CD4-positive, alpha-beta T cell (primary cell): ENCODE measurements at regions not wholly inside any gene's neighbourhood (a gene's known extent, or its start where the extent isn't known, plus 50 kb on each side); places are given as distances from the start of the nearest gene placed in this dataset.

Experiments
- ATAC-seq: fragments of 200-7000 bp; cut with Tn5 transposase; one replicate; pipeline ENCODE4 v1.10.0; 2022; ENCODE audit warnings: mild to moderate bottlenecking; ENCODE audit not compliant: poor library complexity
- CTCF ChIA-PET: fragments of 350-600 bp; sonication (Branson Sonifier 250); formaldehyde crosslinking; loops from one replicate; lab custom pipeline; 2021; ENCODE audit warnings: antibody characterized with exemption, inconsistent platforms; lab: Charles Lee
- POLR2A ChIA-PET: fragments of 350-600 bp; sonication (Branson Sonifier 250); formaldehyde crosslinking; loops from one replicate; lab custom pipeline; 2021; ENCODE audit warnings: antibody characterized with exemption, inconsistent platforms; lab: Charles Lee
- DNase-seq, 14 experiments: peaks; one replicate each; pipeline ENCODE4 v3.0.0-alpha.2; 2013 to 2020; ENCODE audit warnings: mixed read lengths in 2 of 14
- H3K27ac ChIP-seq, 2 donors: one replicate each; pipeline versions ENCODE4 v1.5.1 to v1.7.0; 2013; ENCODE audit warnings: low read length in 2 of 2, low read depth in 1 of 2, mild to moderate bottlenecking in 1 of 2
- H3K27me3 ChIP-seq, 2 experiments: 1 replicate in 1 of 2; 2 replicates in 1 of 2; pipeline versions ENCODE4 v1.6.1 to v1.7.0; 2013; ENCODE audit warnings: low read length in 2 of 2, control low read depth in 1 of 2, mild to moderate bottlenecking in 1 of 2, moderate library complexity in 1 of 2; ENCODE audit not compliant: insufficient read depth in 2 of 2, control insufficient read depth in 1 of 2
- H3K36me3 ChIP-seq: one replicate; pipeline ENCODE4 v1.6.1; 2013; ENCODE audit warnings: low read length, control low read depth; ENCODE audit not compliant: insufficient read depth
- H3K4me1 ChIP-seq: one replicate; pipeline ENCODE4 v1.6.1; 2013; ENCODE audit warnings: low read length, control low read depth; ENCODE audit not compliant: insufficient read depth
- H3K4me3 ChIP-seq: one replicate; pipeline ENCODE4 v1.5.1; 2013; ENCODE audit warnings: mild to moderate bottlenecking, low read length, moderate library complexity
- H3K9me3 ChIP-seq, 2 experiments: 1 replicate in 1 of 2; 2 replicates in 1 of 2; pipeline versions ENCODE4 v1.6.1 to v1.7.0; 2013; ENCODE audit warnings: low read length in 2 of 2, mild to moderate bottlenecking in 2 of 2, control low read depth in 1 of 2, moderate library complexity in 1 of 2; ENCODE audit not compliant: control insufficient read depth in 1 of 2, insufficient read depth in 1 of 2
- H3K27ac Mint-ChIP-seq: one replicate; pipeline ENCODE4 v1.8.0; 2020; ENCODE audit warnings: mixed read lengths
- H3K27me3 Mint-ChIP-seq: one replicate; pipeline ENCODE4 v1.8.0; 2021; ENCODE audit warnings: mixed read lengths
- H3K36me3 Mint-ChIP-seq: one replicate; pipeline ENCODE4 v1.8.0; 2021; ENCODE audit warnings: low read depth, mixed read lengths
- H3K4me1 Mint-ChIP-seq: one replicate; pipeline ENCODE4 v1.8.0; 2021; ENCODE audit warnings: low read depth, mixed read lengths
- H3K4me3 Mint-ChIP-seq: one replicate; pipeline ENCODE4 v1.8.0; 2020; ENCODE audit warnings: mild to moderate bottlenecking, mixed read lengths
- H3K9me3 Mint-ChIP-seq: one replicate; pipeline ENCODE4 v1.8.0; 2020; ENCODE audit warnings: mixed read lengths
- intact Hi-C, 2 experiments: fragments of 100-400 bp; cut with DNase I in 1 of 2; cut with micrococcal nuclease in 1 of 2; formaldehyde crosslinking; loops; one replicate each; pipeline versions ENCODE4 v1.15.1 to v1.9.0; 2023 to 2025; cut with DNase I, micrococcal nuclease
- TF ChIP-seq, protein P1 (sequence below): fragments of 200-600 bp; IDR thresholded peaks from one replicate; pipeline ENCODE4 v1.8.0; 2022; ENCODE audit warnings: antibody characterized with exemption, mild to moderate bottlenecking

DNA sequence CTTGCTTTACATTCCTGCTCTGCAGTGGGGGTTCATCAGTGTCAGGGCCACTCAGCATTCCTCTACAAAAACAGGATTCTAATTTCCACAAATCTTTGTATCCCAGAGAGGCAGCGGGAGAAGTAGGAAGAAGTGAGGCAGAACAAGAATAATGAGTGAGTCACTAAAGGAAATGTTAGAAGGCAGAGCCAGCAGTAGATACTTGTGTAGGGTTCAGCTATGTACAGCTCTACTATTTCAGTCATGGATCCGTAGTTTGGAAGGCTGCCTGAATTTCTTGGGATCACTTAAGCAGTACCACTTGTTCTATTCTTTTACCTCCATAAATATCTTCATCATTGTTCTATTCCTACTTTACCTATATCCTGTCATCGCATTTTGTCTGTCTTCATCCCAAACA lies 246.3 kb upstream of the TLE4 start:
- H3K9me3 ChIP-seq, result no peaks in the 10 kb centered on the region
- TF ChIP-seq, protein P1, sequence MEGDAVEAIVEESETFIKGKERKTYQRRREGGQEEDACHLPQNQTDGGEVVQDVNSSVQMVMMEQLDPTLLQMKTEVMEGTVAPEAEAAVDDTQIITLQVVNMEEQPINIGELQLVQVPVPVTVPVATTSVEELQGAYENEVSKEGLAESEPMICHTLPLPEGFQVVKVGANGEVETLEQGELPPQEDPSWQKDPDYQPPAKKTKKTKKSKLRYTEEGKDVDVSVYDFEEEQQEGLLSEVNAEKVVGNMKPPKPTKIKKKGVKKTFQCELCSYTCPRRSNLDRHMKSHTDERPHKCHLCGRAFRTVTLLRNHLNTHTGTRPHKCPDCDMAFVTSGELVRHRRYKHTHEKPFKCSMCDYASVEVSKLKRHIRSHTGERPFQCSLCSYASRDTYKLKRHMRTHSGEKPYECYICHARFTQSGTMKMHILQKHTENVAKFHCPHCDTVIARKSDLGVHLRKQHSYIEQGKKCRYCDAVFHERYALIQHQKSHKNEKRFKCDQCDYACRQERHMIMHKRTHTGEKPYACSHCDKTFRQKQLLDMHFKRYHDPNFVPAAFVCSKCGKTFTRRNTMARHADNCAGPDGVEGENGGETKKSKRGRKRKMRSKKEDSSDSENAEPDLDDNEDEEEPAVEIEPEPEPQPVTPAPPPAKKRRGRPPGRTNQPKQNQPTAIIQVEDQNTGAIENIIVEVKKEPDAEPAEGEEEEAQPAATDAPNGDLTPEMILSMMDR, result no peak
- POLR2A ChIA-PET, result no interaction called here
- H3K27ac ChIP-seq, result no peak overlapping the region
- no peaks in the 10 kb centered on the region for H3K36me3 ChIP-seq
- H3K4me3 ChIP-seq, result no peak overlapping the region
- CTCF ChIA-PET, result no interaction called here
- Mint-ChIP-seq H3K27ac (no peak overlapping the region), H3K4me1 (no peaks in the 10 kb centered on the region), H3K36me3 (no peaks in the 10 kb centered on the region), H3K9me3 (no peaks in the 10 kb centered on the region), H3K27me3 (no peaks in the 10 kb centered on the region), H3K4me3 (no peak overlapping the region)
- H3K27me3 ChIP-seq, result no peaks in the 10 kb centered on the region
- no peaks in the 10 kb centered on the region for H3K4me1 ChIP-seq
- ATAC-seq, result no peak
- DNase-seq, result no peak
- intact Hi-C loops, result no loop called here

DNA sequence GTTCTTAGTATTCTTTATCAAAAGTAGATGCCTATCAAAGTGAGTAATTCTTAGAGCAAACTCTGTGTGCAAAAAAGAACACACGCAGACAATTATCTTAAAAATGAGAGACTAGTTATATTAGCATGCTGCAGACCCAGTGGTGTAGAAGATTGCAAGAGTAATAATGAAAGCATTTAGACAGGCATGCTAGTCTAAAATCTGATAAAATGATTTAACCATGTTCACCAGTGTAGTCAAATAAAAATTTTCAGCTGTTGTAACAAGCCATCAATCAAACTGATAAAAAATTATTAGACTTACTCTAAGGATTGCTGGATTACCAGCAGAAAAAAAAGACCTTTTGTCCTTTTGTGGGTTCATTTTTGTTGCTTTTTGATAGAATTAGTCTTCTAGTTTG lies 241.9 kb upstream of the TLE4 start:
- Histone ChIP-seq H3K27me3 (no peaks in the 10 kb centered on the region), H3K4me1 (no peaks in the 10 kb centered on the region), H3K9me3 (no peaks in the 10 kb centered on the region), H3K4me3 (no peak overlapping the region), H3K27ac (no peak overlapping the region), H3K36me3 (no peaks in the 10 kb centered on the region)
- POLR2A ChIA-PET, result no interaction called here
- no peaks in the 10 kb centered on the region for H3K4me1 Mint-ChIP-seq
- intact Hi-C loops, result no loop called here
- H3K27me3 Mint-ChIP-seq, result no peaks in the 10 kb centered on the region
- ATAC-seq (no peak), DNase-seq (no peak)
- TF ChIP-seq, protein P1, result no peak
- CTCF ChIA-PET, result no interaction called here
- no peaks in the 10 kb centered on the region for H3K9me3 Mint-ChIP-seq
- H3K4me3 Mint-ChIP-seq, result no peak overlapping the region
- H3K36me3 Mint-ChIP-seq, result no peaks in the 10 kb centered on the region
- no peak overlapping the region for H3K27ac Mint-ChIP-seq

DNA sequence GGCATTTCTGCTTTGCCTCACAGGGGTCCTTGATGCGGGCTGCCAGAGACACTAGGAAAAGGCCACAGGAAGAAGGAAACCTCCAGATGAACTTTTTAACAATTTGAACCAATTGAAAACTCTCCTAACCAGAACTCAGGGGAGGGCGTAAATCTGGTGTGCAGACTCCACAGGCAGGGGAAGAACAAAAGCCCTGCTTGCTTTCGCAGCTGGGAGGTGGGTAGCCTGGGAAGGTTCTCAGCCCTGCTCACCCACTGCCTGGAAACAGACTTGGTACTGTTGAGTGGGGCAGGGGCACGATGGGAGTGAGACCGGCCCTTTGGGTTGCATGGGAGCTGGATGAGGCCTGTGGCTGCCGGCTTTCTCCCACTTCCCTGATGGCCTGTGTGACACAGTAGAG lies 237.8 kb upstream of the TLE4 start:
- Histone ChIP-seq H3K9me3 (peaks cover 11 to 12% of the 10 kb centered on the region in 2 experiments), H3K27me3 (no peaks in the 10 kb centered on the region), H3K4me3 (no peak overlapping the region), H3K4me1 (no peaks in the 10 kb centered on the region), H3K27ac (no peak overlapping the region), H3K36me3 (no peaks in the 10 kb centered on the region)
- ATAC-seq (no peak), DNase-seq (no peak)
- no peak overlapping the region for H3K27ac Mint-ChIP-seq
- ChIA-PET CTCF (no interaction called here), POLR2A (no interaction called here)
- no peaks in the 10 kb centered on the region for H3K9me3 Mint-ChIP-seq
- intact Hi-C loops, result no loop called here
- no peak overlapping the region for H3K4me3 Mint-ChIP-seq
- H3K27me3 Mint-ChIP-seq, result no peaks in the 10 kb centered on the region
- no peaks in the 10 kb centered on the region for H3K4me1 Mint-ChIP-seq
- H3K36me3 Mint-ChIP-seq, result no peaks in the 10 kb centered on the region
- TF ChIP-seq, protein P1, result no peak
